B cell (primary cell): ENCODE measurements at regions not wholly inside any gene's neighbourhood (a gene's known extent, or its start where the extent isn't known, plus 50 kb on each side); places are given as distances from the start of the nearest gene placed in this dataset.

ENCODE experiments used
- ATAC-seq: fragments of 200-7000 bp; cut with Tn5 transposase; one replicate; pipeline ENCODE4 v1.10.0; 2021; ENCODE audit warnings: low read depth, mild to moderate bottlenecking, moderate number of reproducible peaks, moderate library complexity
- CTCF ChIA-PET: fragments of 350-600 bp; sonication (Branson Sonifier 250); formaldehyde crosslinking; loops from one replicate; lab custom pipeline; 2021; ENCODE audit warnings: antibody characterized with exemption, inconsistent platforms; lab: Charles Lee
- POLR2A ChIA-PET: fragments of 350-600 bp; sonication (Branson Sonifier 250); formaldehyde crosslinking; loops from one replicate; lab custom pipeline; 2021; ENCODE audit warnings: antibody characterized with exemption; lab: Charles Lee
- DNase-seq: peaks from one replicate; pipeline ENCODE4 v3.0.0; 2013
- H2AFZ ChIP-seq: 2 replicates; pipeline ENCODE4 v1.6.1; 2012; ENCODE audit warnings: mild to moderate bottlenecking, low read depth, low read length; ENCODE audit not compliant: insufficient read depth, poor library complexity, severe bottlenecking
- H3K27ac ChIP-seq, 2 donors: 1 replicate in 1 of 2; 2 replicates in 1 of 2; pipeline ENCODE4 v1.5.1; 2012 to 2013; ENCODE audit warnings: low read length in 2 of 2, mild to moderate bottlenecking in 2 of 2, moderate library complexity in 1 of 2
- H3K27me3 ChIP-seq, 4 experiments: fragments of 200-600 bp in 1 of 4; sonication (generic) in 1 of 4; replicated peaks in 1 of 4; 1 replicate in 2 of 4; 2 replicates in 2 of 4; pipeline versions ENCODE4 v1.6.1 to v1.7.0; 2013 to 2016; ENCODE audit warnings: low read length in 3 of 4, mild to moderate bottlenecking in 2 of 4, mixed read lengths in 1 of 4, moderate library complexity in 1 of 4; ENCODE audit not compliant: insufficient read depth in 4 of 4, control insufficient read depth in 3 of 4; ENCODE audit errors: control extremely low read depth in 1 of 4
- H3K36me3 ChIP-seq, 2 experiments: replicated peaks in 1 of 2; 1 replicate in 1 of 2; 2 replicates in 1 of 2; pipeline versions ENCODE4 v1.6.1 to v1.7.1; 2013; ENCODE audit warnings: low read length in 1 of 2; ENCODE audit not compliant: insufficient read depth in 2 of 2, control insufficient read depth in 1 of 2; ENCODE audit errors: control extremely low read depth in 1 of 2, extremely low read depth in 1 of 2
- H3K4me1 ChIP-seq, 2 donors: fragments of 200-600 bp in 1 of 2; sonication (generic) in 1 of 2; 1 replicate in 1 of 2; 2 replicates in 1 of 2; pipeline versions ENCODE4 v1.5.1 to v1.6.1; 2013 to 2017; ENCODE audit warnings: low read length in 2 of 2; ENCODE audit not compliant: control insufficient read depth in 2 of 2, insufficient read depth in 2 of 2
- H3K4me2 ChIP-seq: replicated peaks from 2 replicates; pipeline ENCODE3; 2012; ENCODE audit warnings: mild to moderate bottlenecking, low read depth, low read length; ENCODE audit not compliant: poor library complexity, severe bottlenecking
- H3K4me3 ChIP-seq, 5 experiments: fragments of 200-600 bp in 1 of 5; sonication (generic) in 1 of 5; 1 replicate in 3 of 5; 2 replicates in 2 of 5; pipeline versions ENCODE4 v1.5.1 to v1.7.0; 2011 to 2016; ENCODE audit warnings: low read length in 4 of 5, mild to moderate bottlenecking in 4 of 5, low read depth in 2 of 5, control low read depth in 1 of 5, moderate library complexity in 1 of 5; ENCODE audit not compliant: insufficient read depth in 1 of 5; ENCODE audit errors: control extremely low read depth in 1 of 5, extremely low read depth in 1 of 5
- H3K79me2 ChIP-seq: fragments of 200-600 bp; sonication (generic); one replicate; pipeline ENCODE4 v1.6.0; 2016; ENCODE audit warnings: low read length; ENCODE audit not compliant: control insufficient read depth, insufficient read depth
- H3K9ac ChIP-seq: fragments of 200-600 bp; sonication (generic); 2 replicates; pipeline ENCODE4 v1.6.1; 2017; ENCODE audit warnings: mild to moderate bottlenecking, low read length, moderate library complexity
- H3K9me3 ChIP-seq, 3 donors: one replicate each; pipeline versions ENCODE4 v1.6.1 to v1.7.1; 2013; ENCODE audit warnings: low read length in 2 of 3; ENCODE audit not compliant: control insufficient read depth in 2 of 3, insufficient read depth in 1 of 3; ENCODE audit errors: control extremely low read depth in 1 of 3
- H4K20me1 ChIP-seq: 2 replicates; pipeline ENCODE4 v1.6.0; 2012; ENCODE audit warnings: mild to moderate bottlenecking, low read length; ENCODE audit not compliant: insufficient read depth, control insufficient read depth, poor library complexity, severe bottlenecking
- H3K27ac Mint-ChIP-seq: one replicate; pipeline ENCODE4 v1.8.0; 2021; ENCODE audit warnings: mixed read lengths
- H3K27me3 Mint-ChIP-seq: one replicate; pipeline ENCODE4 v1.8.0; 2021; ENCODE audit warnings: mixed read lengths
- H3K4me1 Mint-ChIP-seq: one replicate; pipeline ENCODE4 v1.8.0; 2021; ENCODE audit warnings: mixed read lengths
- H3K4me3 Mint-ChIP-seq: one replicate; pipeline ENCODE4 v1.8.0; 2021; ENCODE audit warnings: mixed read lengths
- H3K9me3 Mint-ChIP-seq: one replicate; pipeline ENCODE4 v1.8.0; 2022; ENCODE audit warnings: mixed read lengths; ENCODE audit not compliant: insufficient read depth
- EZH2 ChIP-seq: IDR thresholded peaks from 2 replicates; pipeline ENCODE4 v1.6.1; 2012; ENCODE audit warnings: borderline replicate concordance, low read depth, mild to moderate bottlenecking, moderate library complexity, low read length; ENCODE audit not compliant: insufficient read depth, poor library complexity, severe bottlenecking
- WGBS: methylation state at CpG from one replicate; pipeline ENCODE4 v1.1.5; 2013; ENCODE audit warnings: missing lambda C conversion rate; ENCODE audit not compliant: insufficient coverage; 5-methylcytosine and 5-hydroxymethylcytosine counted together
- intact Hi-C: fragments of 100-400 bp; cut with micrococcal nuclease; formaldehyde crosslinking; loops from one replicate; pipeline ENCODE4 v1.10.0; 2022
- TF ChIP-seq, protein P1 (sequence below): fragments of 200-600 bp; IDR thresholded peaks from one replicate; pipeline ENCODE4 v1.8.0; 2022; ENCODE audit warnings: antibody characterized with exemption, mild to moderate bottlenecking

DNA sequence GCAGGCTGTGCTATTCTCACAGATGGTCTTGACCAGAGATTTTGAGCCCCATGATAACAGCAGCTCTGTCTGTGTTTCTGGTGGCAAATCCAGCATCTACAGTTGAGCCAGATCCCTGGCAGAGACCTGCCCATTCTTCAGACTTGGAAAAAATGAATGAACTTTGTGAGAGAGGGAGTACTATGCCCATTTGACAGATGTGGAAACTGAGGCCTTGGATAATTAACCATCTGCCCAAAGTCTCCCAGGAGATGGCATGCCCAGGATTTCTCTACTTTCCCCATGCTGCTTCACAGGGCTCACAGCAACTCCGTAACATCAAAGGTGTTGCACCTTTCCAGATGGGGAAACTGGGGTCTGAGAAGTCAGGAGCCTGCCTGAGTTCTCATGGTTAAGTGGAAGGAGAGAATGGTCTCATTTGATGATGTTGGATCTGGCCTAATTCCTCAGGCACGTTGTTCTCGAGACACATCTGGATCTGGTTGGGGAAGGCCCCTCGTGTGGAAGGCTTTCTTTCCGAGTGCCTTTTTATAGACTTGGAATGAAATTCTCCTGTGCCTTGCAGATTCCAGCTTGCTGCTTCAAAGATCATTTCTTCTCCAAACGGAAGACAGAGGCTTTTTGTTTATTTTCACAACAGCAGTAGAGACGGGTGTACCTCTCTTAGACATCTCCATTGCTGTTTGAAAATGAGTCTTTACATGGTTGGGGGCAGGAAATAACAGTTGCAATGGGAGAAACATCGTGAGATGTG is 73.3 kb upstream of the STX18 start:
- Mint-ChIP-seq H3K27ac (no peak overlapping the region), H3K4me3 (no peak overlapping the region), H3K27me3 (no peaks in the 10 kb centered on the region), H3K9me3 (no peaks in the 10 kb centered on the region), H3K4me1 (no peaks in the 10 kb centered on the region)
- Histone ChIP-seq H3K36me3 (no peaks in the 10 kb centered on the region), H3K9ac (no peak overlapping the region), H3K9me3 (peaks cover 0 to 6% (median 0%) of the 10 kb centered on the region in 3 donors), H2AFZ (no peak overlapping the region), H3K27ac (no peak overlapping the region), H3K4me1 (no peaks in the 10 kb centered on the region), H3K4me3 (no peak overlapping the region), H3K79me2 (no peaks in the 10 kb centered on the region), H3K27me3 (no peaks in the 10 kb centered on the region), H3K4me2 (no peak overlapping the region), H4K20me1 (no peaks in the 10 kb centered on the region)
- POLR2A ChIA-PET = no interaction called here
- TF ChIP-seq, protein P1, sequence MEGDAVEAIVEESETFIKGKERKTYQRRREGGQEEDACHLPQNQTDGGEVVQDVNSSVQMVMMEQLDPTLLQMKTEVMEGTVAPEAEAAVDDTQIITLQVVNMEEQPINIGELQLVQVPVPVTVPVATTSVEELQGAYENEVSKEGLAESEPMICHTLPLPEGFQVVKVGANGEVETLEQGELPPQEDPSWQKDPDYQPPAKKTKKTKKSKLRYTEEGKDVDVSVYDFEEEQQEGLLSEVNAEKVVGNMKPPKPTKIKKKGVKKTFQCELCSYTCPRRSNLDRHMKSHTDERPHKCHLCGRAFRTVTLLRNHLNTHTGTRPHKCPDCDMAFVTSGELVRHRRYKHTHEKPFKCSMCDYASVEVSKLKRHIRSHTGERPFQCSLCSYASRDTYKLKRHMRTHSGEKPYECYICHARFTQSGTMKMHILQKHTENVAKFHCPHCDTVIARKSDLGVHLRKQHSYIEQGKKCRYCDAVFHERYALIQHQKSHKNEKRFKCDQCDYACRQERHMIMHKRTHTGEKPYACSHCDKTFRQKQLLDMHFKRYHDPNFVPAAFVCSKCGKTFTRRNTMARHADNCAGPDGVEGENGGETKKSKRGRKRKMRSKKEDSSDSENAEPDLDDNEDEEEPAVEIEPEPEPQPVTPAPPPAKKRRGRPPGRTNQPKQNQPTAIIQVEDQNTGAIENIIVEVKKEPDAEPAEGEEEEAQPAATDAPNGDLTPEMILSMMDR = no peak
- TF ChIP-seq EZH2 = no peak
- intact Hi-C loops = no loop called here
- CTCF ChIA-PET = no interaction called here
- ATAC-seq = no peak
- 96% methylated on average over 6 of the region's 8 CpGs for WGBS
- no peak for DNase-seq

DNA sequence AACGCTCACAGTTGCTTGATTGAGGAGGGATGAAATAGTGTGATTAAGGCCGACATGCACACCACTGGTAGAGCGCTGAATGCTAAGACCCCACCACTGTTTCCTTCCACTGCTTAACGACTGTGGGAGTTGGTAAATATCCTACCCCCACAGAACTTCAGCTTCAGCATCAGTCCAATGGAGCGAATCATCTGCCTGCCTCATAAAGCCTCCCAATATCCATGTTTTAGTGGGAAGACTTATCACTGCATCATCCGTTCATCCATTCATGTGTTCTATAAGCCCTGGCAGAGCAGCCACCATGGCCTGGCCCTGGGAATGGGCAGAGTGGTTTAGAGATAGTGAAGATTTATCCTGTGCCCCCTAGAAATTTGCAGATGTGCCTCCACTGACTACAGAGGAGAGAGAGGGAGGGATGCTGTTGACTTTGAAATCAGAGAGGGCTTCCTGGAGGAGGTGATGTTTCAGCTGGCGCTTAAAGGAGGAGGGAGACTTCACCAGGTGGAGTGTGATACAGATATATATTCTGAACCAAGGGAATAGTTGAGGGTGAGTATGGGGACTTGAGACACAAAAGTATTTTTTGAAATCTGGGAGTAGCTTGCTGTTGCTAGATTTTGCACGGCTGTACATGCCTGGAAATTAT is 71.9 kb upstream of the STX18 start:
- Histone ChIP-seq H3K79me2 (no peaks in the 10 kb centered on the region), H3K9me3 (peaks cover 0 to 5% (median 0%) of the 10 kb centered on the region in 3 donors), H3K4me3 (no peak overlapping the region), H3K27ac (no peak overlapping the region), H3K4me2 (no peak overlapping the region), H3K27me3 (no peaks in the 10 kb centered on the region), H4K20me1 (no peaks in the 10 kb centered on the region), H3K9ac (no peak overlapping the region), H3K4me1 (no peaks in the 10 kb centered on the region), H2AFZ (no peak overlapping the region), H3K36me3 (no peaks in the 10 kb centered on the region)
- Mint-ChIP-seq H3K4me3 (no peak overlapping the region), H3K27me3 (no peaks in the 10 kb centered on the region), H3K4me1 (no peaks in the 10 kb centered on the region), H3K27ac (no peak overlapping the region), H3K9me3 (no peaks in the 10 kb centered on the region)
- ATAC-seq (no peak), DNase-seq (no peak)
- ChIA-PET CTCF (no interaction called here), POLR2A (no interaction called here)
- 85% methylated on average over 3 of the region's 8 CpGs for WGBS
- no peak for TF ChIP-seq EZH2
- TF ChIP-seq, protein P1 = no peak
- intact Hi-C loops = no loop called here
